Neural progenitor cell (in vitro differentiated cells): ENCODE measurements at regions not wholly inside any gene's neighbourhood (a gene's known extent, or its start where the extent isn't known, plus 50 kb on each side); places are given as distances from the start of the nearest gene placed in this dataset.

Source experiments
- DNase-seq: peaks from one replicate; pipeline ENCODE4 v3.0.0-alpha.2; 2016; ENCODE audit warnings: low spot score
- H2AFZ ChIP-seq: fragments of 200-600 bp; sonication (generic); replicated peaks from 2 replicates; pipeline ENCODE4 v1.6.1; 2016; ENCODE audit warnings: antibody characterized with exemption
- H3F3A ChIP-seq: fragments of 200-600 bp; sonication (generic); 2 replicates; pipeline ENCODE4 v1.6.1; 2016; ENCODE audit warnings: antibody characterized with exemption, low read depth
- H3K27ac ChIP-seq: fragments of 200-600 bp; sonication (generic); 2 replicates; pipeline ENCODE4 v1.5.1; 2016; ENCODE audit warnings: mild to moderate bottlenecking
- H3K27me3 ChIP-seq: fragments of 200-600 bp; sonication (generic); 2 replicates; pipeline ENCODE4 v1.6.1; 2016; ENCODE audit warnings: mild to moderate bottlenecking, moderate library complexity
- H3K36me3 ChIP-seq: fragments of 200-600 bp; sonication (generic); 2 replicates; pipeline ENCODE4 v1.5.1; 2016
- H3K4me1 ChIP-seq: fragments of 200-600 bp; sonication (generic); 2 replicates; pipeline ENCODE4 v1.6.1; 2016; ENCODE audit warnings: mixed run types
- H3K4me2 ChIP-seq: fragments of 200-600 bp; sonication (generic); 2 replicates; pipeline ENCODE4 v1.6.1; 2016
- H3K4me3 ChIP-seq: fragments of 200-600 bp; sonication (generic); 2 replicates; pipeline ENCODE4 v1.5.1; 2016
- H3K79me2 ChIP-seq: fragments of 200-600 bp; sonication (generic); 2 replicates; pipeline ENCODE4 v1.6.1; 2016; ENCODE audit warnings: low read depth
- H3K9ac ChIP-seq: fragments of 200-600 bp; sonication (generic); 2 replicates; pipeline ENCODE4 v1.6.1; 2016
- H3K9me3 ChIP-seq: fragments of 200-600 bp; sonication (generic); 2 replicates; pipeline ENCODE4 v1.5.1; 2016; ENCODE audit warnings: low read depth
- H4K20me1 ChIP-seq: fragments of 200-600 bp; sonication (generic); 2 replicates; pipeline ENCODE4 v1.6.1; 2016; ENCODE audit warnings: low read depth
- H3K27ac Mint-ChIP-seq: 3 replicates; pipeline ENCODE4 v1.8.0; 2021; ENCODE audit warnings: mixed read lengths
- H3K27me3 Mint-ChIP-seq: 2 replicates; pipeline ENCODE4 v1.8.0; 2022; ENCODE audit warnings: low read depth, mild to moderate bottlenecking, inconsistent platforms, moderate library complexity, mixed read lengths; ENCODE audit not compliant: insufficient read depth
- H3K36me3 Mint-ChIP-seq: 3 replicates; pipeline ENCODE4 v1.8.0; 2021; ENCODE audit warnings: mixed read lengths
- H3K4me1 Mint-ChIP-seq: 3 replicates; pipeline ENCODE4 v1.8.0; 2021; ENCODE audit warnings: mixed read lengths
- H3K4me3 Mint-ChIP-seq: 3 replicates; pipeline ENCODE4 v1.8.0; 2021; ENCODE audit warnings: mild to moderate bottlenecking, moderate library complexity, mixed read lengths
- H3K9me3 Mint-ChIP-seq: 3 replicates; pipeline ENCODE4 v1.8.0; 2020; ENCODE audit warnings: mixed read lengths
- EZH2 ChIP-seq: fragments of 200-600 bp; sonication (generic); IDR thresholded peaks from 2 replicates; pipeline ENCODE4 v1.6.1; 2017; ENCODE audit warnings: antibody characterized with exemption, mild to moderate bottlenecking, moderate library complexity
- EZH2phosphoT487 ChIP-seq: fragments of 200-600 bp; sonication (generic); IDR thresholded peaks from 2 replicates; pipeline ENCODE4 v1.6.1; 2017; ENCODE audit warnings: antibody characterized with exemption
- TF ChIP-seq, protein P1 (sequence below): fragments of 200-600 bp; sonication (generic); IDR thresholded peaks from 2 replicates; pipeline ENCODE4 v1.5.1; 2017; ENCODE audit warnings: antibody characterized with exemption, mild to moderate bottlenecking

DNA sequence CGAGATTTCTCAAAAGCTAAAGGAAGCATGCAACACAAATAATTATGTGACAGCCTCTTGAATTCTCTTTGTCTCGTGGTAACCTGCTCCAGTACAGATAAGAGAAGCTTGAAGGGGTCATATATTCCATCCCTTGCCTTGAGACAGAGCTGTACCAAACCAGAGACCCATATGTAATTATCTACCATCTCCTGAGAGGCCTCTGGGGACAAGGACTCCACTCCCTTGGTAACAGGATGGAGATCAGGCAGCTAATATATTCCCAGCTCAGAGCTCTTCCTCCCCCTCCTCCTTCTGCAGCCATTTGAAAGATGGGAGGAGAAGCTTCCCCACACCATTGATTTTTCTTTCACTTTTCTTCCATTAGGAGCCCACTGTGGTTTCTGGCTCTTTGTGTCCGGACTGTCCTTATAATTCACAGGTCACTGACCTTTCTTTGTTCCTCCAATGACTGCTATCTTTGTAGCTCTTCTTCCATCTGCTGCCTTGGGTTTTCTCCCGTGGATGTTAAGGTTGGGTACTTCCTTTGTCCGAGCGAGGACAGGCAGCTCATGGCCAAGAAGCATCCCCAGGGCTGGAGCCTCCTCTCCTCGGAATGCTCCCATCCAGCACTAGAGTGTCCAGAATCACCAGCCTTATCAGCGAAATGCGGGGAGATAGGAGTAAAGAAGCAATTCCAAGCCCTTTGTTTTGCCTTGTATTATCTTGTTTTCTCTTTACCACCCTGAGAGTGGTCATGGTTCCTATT is 51.4 kb upstream of the CALM2 start:
- H3K27ac Mint-ChIP-seq: peak overlapping the region; percentile 98
- Histone ChIP-seq H3K4me1 (peaks cover 17% of the 10 kb centered on the region), H3K4me3 (no peak overlapping the region), H2AFZ (peak overlapping the region; percentile 52), H4K20me1 (no peaks in the 10 kb centered on the region), H3K9me3 (no peaks in the 10 kb centered on the region), H3K9ac (no peak overlapping the region), H3K36me3 (no peaks in the 10 kb centered on the region), H3K4me2 (peak overlapping the region; percentile 26), H3K27me3 (no peaks in the 10 kb centered on the region), H3K27ac (no peak overlapping the region), H3F3A (peaks cover 10% of the 10 kb centered on the region), H3K79me2 (no peaks in the 10 kb centered on the region)
- peak; percentile 49 for DNase-seq
- TF ChIP-seq EZH2 (no peak), EZH2phosphoT487 (no peak)
- TF ChIP-seq, protein P1, sequence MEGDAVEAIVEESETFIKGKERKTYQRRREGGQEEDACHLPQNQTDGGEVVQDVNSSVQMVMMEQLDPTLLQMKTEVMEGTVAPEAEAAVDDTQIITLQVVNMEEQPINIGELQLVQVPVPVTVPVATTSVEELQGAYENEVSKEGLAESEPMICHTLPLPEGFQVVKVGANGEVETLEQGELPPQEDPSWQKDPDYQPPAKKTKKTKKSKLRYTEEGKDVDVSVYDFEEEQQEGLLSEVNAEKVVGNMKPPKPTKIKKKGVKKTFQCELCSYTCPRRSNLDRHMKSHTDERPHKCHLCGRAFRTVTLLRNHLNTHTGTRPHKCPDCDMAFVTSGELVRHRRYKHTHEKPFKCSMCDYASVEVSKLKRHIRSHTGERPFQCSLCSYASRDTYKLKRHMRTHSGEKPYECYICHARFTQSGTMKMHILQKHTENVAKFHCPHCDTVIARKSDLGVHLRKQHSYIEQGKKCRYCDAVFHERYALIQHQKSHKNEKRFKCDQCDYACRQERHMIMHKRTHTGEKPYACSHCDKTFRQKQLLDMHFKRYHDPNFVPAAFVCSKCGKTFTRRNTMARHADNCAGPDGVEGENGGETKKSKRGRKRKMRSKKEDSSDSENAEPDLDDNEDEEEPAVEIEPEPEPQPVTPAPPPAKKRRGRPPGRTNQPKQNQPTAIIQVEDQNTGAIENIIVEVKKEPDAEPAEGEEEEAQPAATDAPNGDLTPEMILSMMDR: no peak
- H3K36me3 Mint-ChIP-seq: no peaks in the 10 kb centered on the region
- peaks cover 2% of the 10 kb centered on the region for H3K9me3 Mint-ChIP-seq
- peaks cover 55% of the 10 kb centered on the region for H3K4me1 Mint-ChIP-seq
- peaks cover 8% of the 10 kb centered on the region for H3K27me3 Mint-ChIP-seq
- peak overlapping the region; percentile 21 for H3K4me3 Mint-ChIP-seq

GRCh38 chr2:47226923-47227220 is 50.6 kb upstream of the CALM2 start:
- Mint-ChIP-seq H3K4me3 (no peak overlapping the region), H3K9me3 (peaks cover 2% of the 10 kb centered on the region), H3K36me3 (no peaks in the 10 kb centered on the region), H3K27ac (peak overlapping the region; percentile 98), H3K4me1 (peaks cover 54% of the 10 kb centered on the region), H3K27me3 (peaks cover 8% of the 10 kb centered on the region)
- no peaks in the 10 kb centered on the region for H3K79me2 ChIP-seq
- no peaks in the 10 kb centered on the region for H4K20me1 ChIP-seq
- H3K4me1 ChIP-seq: peaks cover 17% of the 10 kb centered on the region
- no peak overlapping the region for H3K4me2 ChIP-seq
- DNase-seq: no peak
- H3K4me3 ChIP-seq: no peak overlapping the region
- TF ChIP-seq EZH2 (no peak), EZH2phosphoT487 (no peak)
- TF ChIP-seq, protein P1: no peak
- no peak overlapping the region for H3K27ac ChIP-seq
- no peak overlapping the region for H3K9ac ChIP-seq
- H3K9me3 ChIP-seq: no peaks in the 10 kb centered on the region
- no peaks in the 10 kb centered on the region for H3K27me3 ChIP-seq
- H2AFZ ChIP-seq: no peak overlapping the region
- no peaks in the 10 kb centered on the region for H3K36me3 ChIP-seq
- peaks cover 10% of the 10 kb centered on the region for H3F3A ChIP-seq

- no peaks in the 10 kb centered on the region for H3K36me3 ChIP-seq
- peaks cover 8% of the 10 kb centered on the region for H3K27me3 Mint-ChIP-seq
- TF ChIP-seq, protein P1: no peak
- TF ChIP-seq EZH2 (no peak), EZH2phosphoT487 (no peak)
- no peak overlapping the region for H3K27ac ChIP-seq
- H3K9me3 Mint-ChIP-seq: peaks cover 2% of the 10 kb centered on the region
- no peak overlapping the region for H3K4me2 ChIP-seq
- no peak overlapping the region for H2AFZ ChIP-seq
- no peak overlapping the region for H3K9ac ChIP-seq
- H3K4me1 Mint-ChIP-seq: peaks cover 57% of the 10 kb centered on the region
- no peak for DNase-seq
- peaks cover 17% of the 10 kb centered on the region for H3K4me1 ChIP-seq
- H3K9me3 ChIP-seq: no peaks in the 10 kb centered on the region
- H3K27me3 ChIP-seq: no peaks in the 10 kb centered on the region
- H3K4me3 Mint-ChIP-seq: no peak overlapping the region
- peaks cover 10% of the 10 kb centered on the region for H3F3A ChIP-seq
- no peaks in the 10 kb centered on the region for H3K79me2 ChIP-seq
- no peaks in the 10 kb centered on the region for H4K20me1 ChIP-seq
- H3K4me3 ChIP-seq: no peak overlapping the region
- H3K36me3 Mint-ChIP-seq: no peaks in the 10 kb centered on the region
- H3K27ac Mint-ChIP-seq: peak overlapping the region; percentile 98
Measured at GRCh38 chr2:47226132-47226922, 50.0 kb upstream of the CALM2 start.
